NCI-H774 (cell line): ENCODE measurements at regions not wholly inside any gene's neighbourhood (a gene's known extent, or its start where the extent isn't known, plus 50 kb on each side); places are given as distances from the start of the nearest gene placed in this dataset.
"Not testable (repeated sequence)": the region's sequence is repeated elsewhere in the genome, so short reads cannot be mapped to it uniquely, and the experiment has no call there.

Experiments used
- DNase-seq: peaks from one replicate; lab custom pipeline; 2025; lab: John Stamatoyannopoulos, UW

GRCh38 chr18:9017905-9018227, 84.6 kb upstream of the NDUFV2 start:
- no peak for DNase-seq

GRCh38 chr18:9019135-9019534, 83.4 kb upstream of the NDUFV2 start:
- no peak for DNase-seq

GRCh38 chr18:9020221-9020620, 82.3 kb upstream of the NDUFV2 start:
- DNase-seq: no peak

GRCh38 chr18:9021458-9021857, 81.0 kb upstream of the NDUFV2 start:
- no peak for DNase-seq

- DNase-seq: no peak
Measured at GRCh38 chr18:9022397-9023155, 79.9 kb upstream of the NDUFV2 start.

GRCh38 chr18:9024031-9024646, 78.4 kb upstream of the NDUFV2 start:
- DNase-seq: not testable (repeated sequence)

GRCh38 chr18:9025091-9025838, 77.2 kb upstream of the NDUFV2 start:
- no peak for DNase-seq

- no peak for DNase-seq
Measured at GRCh38 chr18:9029131-9029530, 73.4 kb upstream of the NDUFV2 start.

- no peak for DNase-seq
Measured at GRCh38 chr18:9032519-9032918, 70.0 kb upstream of the NDUFV2 start.

GRCh38 chr18:9038277-9038871, 64.1 kb upstream of the NDUFV2 start:
- DNase-seq: no peak

- no peak for DNase-seq
Measured at GRCh38 chr18:9039441-9040071, 62.9 kb upstream of the NDUFV2 start.

- no peak for DNase-seq
Measured at GRCh38 chr18:9042766-9043481, 59.6 kb upstream of the NDUFV2 start.

GRCh38 chr18:9043581-9043980, 58.9 kb upstream of the NDUFV2 start:
- no peak for DNase-seq

GRCh38 chr18:9047715-9048114, 54.8 kb upstream of the NDUFV2 start:
- DNase-seq: no peak

GRCh38 chr18:9048236-9048635, 54.3 kb upstream of the NDUFV2 start:
- no peak for DNase-seq

- no peak for DNase-seq
Measured at GRCh38 chr18:9048808-9049494, 53.5 kb upstream of the NDUFV2 start.

GRCh38 chr18:9049495-9049809, 53.0 kb upstream of the NDUFV2 start:
- DNase-seq: no peak

GRCh38 chr18:9050628-9051284, 51.7 kb upstream of the NDUFV2 start:
- DNase-seq: not testable (repeated sequence)
